PC-3 (cell line): ENCODE measurements at regions not wholly inside any gene's neighbourhood (a gene's known extent, or its start where the extent isn't known, plus 50 kb on each side); places are given as distances from the start of the nearest gene placed in this dataset.

Experiments
- EZH2 ChIP-seq: fragments of 300-600 bp; sonication (generic); IDR thresholded peaks from one replicate; pipeline ENCODE4 v1.6.1; 2017; ENCODE audit warnings: antibody characterized with exemption, mild to moderate bottlenecking, low read length; ENCODE audit not compliant: unreplicated experiment
- TF ChIP-seq, protein P1 (sequence below): fragments of 300-600 bp; sonication (generic); conservative IDR thresholded peaks from 2 replicates; pipeline ENCODE4 v1.5.1; 2017; ENCODE audit warnings: antibody characterized with exemption, low read depth, mild to moderate bottlenecking, low read length

GRCh38 chr4:28001698-28002097 lies 1141.1 kb downstream of the STIM2 start:
- TF ChIP-seq, protein P1, sequence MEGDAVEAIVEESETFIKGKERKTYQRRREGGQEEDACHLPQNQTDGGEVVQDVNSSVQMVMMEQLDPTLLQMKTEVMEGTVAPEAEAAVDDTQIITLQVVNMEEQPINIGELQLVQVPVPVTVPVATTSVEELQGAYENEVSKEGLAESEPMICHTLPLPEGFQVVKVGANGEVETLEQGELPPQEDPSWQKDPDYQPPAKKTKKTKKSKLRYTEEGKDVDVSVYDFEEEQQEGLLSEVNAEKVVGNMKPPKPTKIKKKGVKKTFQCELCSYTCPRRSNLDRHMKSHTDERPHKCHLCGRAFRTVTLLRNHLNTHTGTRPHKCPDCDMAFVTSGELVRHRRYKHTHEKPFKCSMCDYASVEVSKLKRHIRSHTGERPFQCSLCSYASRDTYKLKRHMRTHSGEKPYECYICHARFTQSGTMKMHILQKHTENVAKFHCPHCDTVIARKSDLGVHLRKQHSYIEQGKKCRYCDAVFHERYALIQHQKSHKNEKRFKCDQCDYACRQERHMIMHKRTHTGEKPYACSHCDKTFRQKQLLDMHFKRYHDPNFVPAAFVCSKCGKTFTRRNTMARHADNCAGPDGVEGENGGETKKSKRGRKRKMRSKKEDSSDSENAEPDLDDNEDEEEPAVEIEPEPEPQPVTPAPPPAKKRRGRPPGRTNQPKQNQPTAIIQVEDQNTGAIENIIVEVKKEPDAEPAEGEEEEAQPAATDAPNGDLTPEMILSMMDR: no peak; the same call in 1 of the 2 replicates
- TF ChIP-seq EZH2: no peak
